Coronary artery (tissue), 2 donors: ENCODE measurements at regions not wholly inside any gene's neighbourhood (a gene's known extent, or its start where the extent isn't known, plus 50 kb on each side); places are given as distances from the start of the nearest gene placed in this dataset.

Source experiments
- DNase-seq: peaks from one replicate; pipeline ENCODE4 v3.0.0-alpha.2; 2017; ENCODE audit warnings: low spot score
- H3K27ac ChIP-seq, 2 donors: fragments of 200-600 bp; sonication (generic); one replicate each; pipeline ENCODE4 v1.5.1; 2016 to 2019
- H3K4me3 ChIP-seq: fragments of 200-600 bp; sonication (generic); 2 replicates; pipeline ENCODE4 v1.5.1; 2016; ENCODE audit warnings: mild to moderate bottlenecking, moderate library complexity
- TF ChIP-seq, protein P1 (sequence below): fragments of 200-600 bp; sonication (generic); IDR thresholded peaks from one replicate; pipeline ENCODE4 v1.5.1; 2019; ENCODE audit warnings: antibody characterized with exemption

DNA sequence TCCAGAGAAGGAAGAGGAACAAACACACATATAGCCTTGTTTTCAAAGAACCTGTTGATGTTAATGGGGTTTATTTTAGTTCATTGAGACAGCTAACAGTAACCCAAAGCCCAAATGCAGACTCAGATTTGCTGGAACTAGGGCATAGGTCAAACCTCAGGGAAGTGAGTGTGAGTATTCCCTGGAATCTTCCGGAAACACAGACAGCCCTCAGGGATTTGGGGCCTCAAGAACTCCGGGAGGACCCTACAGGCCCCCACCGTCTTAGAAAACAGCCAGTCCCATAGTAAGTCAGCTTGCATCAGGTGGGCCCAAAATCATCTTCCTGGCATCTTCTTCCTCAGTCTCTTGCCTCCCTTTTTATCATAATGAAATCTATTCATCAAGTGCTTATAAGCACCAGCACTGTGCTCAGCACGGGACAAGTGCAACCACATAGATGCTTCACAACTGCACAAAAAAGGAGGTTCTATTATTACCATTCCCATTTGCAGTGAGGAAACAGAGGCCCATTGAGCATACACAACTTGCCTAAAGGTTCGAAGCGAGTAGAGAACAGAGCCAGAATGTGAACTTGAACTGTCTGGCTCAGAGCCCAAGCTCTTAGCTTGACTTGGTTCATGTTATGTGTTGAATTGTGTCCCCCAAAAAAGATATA lies 50.2 kb upstream of the BCL11A start:
- no peak for DNase-seq
- TF ChIP-seq, protein P1, sequence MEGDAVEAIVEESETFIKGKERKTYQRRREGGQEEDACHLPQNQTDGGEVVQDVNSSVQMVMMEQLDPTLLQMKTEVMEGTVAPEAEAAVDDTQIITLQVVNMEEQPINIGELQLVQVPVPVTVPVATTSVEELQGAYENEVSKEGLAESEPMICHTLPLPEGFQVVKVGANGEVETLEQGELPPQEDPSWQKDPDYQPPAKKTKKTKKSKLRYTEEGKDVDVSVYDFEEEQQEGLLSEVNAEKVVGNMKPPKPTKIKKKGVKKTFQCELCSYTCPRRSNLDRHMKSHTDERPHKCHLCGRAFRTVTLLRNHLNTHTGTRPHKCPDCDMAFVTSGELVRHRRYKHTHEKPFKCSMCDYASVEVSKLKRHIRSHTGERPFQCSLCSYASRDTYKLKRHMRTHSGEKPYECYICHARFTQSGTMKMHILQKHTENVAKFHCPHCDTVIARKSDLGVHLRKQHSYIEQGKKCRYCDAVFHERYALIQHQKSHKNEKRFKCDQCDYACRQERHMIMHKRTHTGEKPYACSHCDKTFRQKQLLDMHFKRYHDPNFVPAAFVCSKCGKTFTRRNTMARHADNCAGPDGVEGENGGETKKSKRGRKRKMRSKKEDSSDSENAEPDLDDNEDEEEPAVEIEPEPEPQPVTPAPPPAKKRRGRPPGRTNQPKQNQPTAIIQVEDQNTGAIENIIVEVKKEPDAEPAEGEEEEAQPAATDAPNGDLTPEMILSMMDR = no peak
- H3K4me3 ChIP-seq = no peak overlapping the region
- no peak overlapping the region for H3K27ac ChIP-seq

DNA sequence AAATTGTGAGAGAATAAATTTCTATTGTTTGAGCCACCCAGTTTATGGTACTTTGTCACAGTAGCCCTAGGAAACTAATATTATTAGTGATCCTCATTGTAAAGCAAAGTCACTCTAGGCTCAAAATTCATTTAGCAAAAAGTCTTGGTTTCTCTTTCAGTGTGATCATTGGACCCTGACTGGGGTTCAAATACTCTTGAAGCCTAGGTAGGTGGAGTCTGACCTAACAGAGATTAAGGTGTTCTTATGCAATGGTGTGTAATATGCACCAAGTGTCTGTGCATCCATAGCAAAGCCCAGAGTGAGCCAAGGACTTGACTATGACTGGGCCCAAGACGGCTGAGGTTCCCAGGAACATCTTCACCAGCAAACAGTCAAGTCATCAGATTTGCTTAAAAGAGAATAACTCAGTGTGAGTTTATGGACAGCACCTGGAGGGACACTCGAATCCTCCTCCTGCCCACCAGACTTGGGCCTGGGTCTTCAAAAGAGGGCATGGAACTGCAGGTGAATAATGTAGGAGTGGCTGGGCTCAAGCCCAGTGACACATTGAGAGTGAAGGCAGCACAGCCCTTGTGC lies 51.1 kb upstream of the BCL11A start:
- TF ChIP-seq, protein P1 = no peak
- DNase-seq = no peak
- Histone ChIP-seq H3K4me3 (no peak overlapping the region), H3K27ac (no peak overlapping the region)

DNA sequence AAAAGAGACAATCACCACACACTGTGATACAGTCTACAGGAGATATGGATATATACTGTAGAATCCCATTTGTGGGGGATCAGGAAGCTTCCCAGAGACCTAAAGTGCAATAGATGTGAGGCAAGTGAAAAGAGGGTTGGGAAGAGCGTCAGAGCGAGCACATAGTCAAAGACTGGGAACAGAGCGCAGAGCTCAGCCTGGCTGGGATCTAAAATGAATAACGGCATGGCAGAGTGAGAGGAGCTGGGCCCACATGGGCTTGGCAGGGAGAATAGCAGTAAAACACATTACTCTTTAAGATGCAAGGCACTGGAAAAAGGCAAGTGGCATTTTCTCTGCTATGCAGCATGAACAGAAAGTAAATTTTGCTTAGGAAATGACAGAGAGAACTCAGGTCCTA lies 52.4 kb upstream of the BCL11A start:
- Histone ChIP-seq H3K4me3 (no peak overlapping the region), H3K27ac (no peak overlapping the region)
- TF ChIP-seq, protein P1 = no peak
- DNase-seq = no peak

DNA sequence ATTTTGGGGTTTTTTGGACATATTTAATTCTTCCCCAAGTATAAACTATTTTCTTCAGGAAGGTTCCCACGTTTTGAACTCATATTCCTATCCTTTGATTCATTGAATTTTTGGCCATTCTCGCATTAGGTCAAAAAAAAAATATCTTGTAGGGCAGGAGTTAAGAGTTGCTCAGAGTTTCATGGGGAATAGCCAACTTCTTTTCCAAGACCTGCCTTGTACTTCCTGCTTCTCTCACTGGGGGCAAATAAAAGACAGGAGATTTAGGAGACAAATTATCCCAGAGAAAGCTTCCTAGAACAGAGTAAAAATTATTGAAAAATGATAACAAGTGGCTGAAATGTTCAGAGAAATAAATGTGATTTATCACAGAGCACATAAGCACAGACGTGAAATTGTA lies 55.2 kb upstream of the BCL11A start:
- DNase-seq = no peak
- Histone ChIP-seq H3K27ac (no peak overlapping the region), H3K4me3 (no peak overlapping the region)
- TF ChIP-seq, protein P1 = no peak

DNA sequence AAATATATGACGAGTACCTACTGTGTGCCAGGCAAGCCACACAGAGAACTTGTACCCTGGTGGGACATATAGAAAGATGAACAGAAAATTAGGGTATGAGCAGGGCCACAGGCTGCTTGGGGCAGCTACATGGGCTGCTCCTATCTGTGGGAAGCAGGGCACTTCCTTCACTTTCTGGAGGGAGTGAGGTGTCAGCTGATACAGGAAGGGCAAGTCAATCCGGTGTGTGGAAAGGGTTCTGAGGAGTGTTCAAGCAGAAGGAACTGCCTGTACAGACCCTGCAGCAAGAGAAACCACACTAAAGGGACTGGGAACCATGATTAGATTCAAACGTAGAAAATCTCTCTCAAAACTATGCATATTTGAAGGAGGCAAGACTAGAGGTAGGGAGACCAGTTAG lies 58.6 kb upstream of the BCL11A start:
- Histone ChIP-seq H3K27ac (no peak overlapping the region), H3K4me3 (no peak overlapping the region)
- TF ChIP-seq, protein P1 = no peak
- DNase-seq = no peak

DNA sequence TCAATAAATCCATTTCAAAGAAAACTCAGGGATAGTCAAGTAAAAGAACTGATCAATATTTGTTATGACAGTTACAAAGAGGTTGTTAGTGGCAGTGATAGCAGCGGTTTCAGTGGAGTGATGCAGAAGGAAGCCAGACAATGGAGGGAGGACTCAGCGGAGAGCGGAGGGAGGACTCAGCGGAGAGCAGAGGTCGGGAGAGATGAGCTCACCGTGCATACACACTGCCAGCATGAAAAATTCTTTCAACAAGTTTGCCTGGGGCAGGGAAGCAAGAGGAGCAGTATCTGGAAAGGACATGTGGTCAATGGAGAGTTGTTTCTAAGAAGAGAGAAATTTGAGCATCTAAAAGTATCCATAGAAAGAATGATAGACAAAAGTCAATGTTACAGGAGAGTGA lies 60.9 kb upstream of the BCL11A start:
- TF ChIP-seq, protein P1 = no peak
- Histone ChIP-seq H3K27ac (no peak overlapping the region), H3K4me3 (no peak overlapping the region)
- no peak for DNase-seq
